ENCODE measurements at regions not wholly inside any gene's neighbourhood (a gene's known extent, or its start where the extent isn't known, plus 50 kb on each side); places are given as distances from the start of the nearest gene placed in this dataset.
"Not testable (repeated sequence)": the region's sequence is repeated elsewhere in the genome, so short reads cannot be mapped to it uniquely, and the experiment has no call there.

DNA sequence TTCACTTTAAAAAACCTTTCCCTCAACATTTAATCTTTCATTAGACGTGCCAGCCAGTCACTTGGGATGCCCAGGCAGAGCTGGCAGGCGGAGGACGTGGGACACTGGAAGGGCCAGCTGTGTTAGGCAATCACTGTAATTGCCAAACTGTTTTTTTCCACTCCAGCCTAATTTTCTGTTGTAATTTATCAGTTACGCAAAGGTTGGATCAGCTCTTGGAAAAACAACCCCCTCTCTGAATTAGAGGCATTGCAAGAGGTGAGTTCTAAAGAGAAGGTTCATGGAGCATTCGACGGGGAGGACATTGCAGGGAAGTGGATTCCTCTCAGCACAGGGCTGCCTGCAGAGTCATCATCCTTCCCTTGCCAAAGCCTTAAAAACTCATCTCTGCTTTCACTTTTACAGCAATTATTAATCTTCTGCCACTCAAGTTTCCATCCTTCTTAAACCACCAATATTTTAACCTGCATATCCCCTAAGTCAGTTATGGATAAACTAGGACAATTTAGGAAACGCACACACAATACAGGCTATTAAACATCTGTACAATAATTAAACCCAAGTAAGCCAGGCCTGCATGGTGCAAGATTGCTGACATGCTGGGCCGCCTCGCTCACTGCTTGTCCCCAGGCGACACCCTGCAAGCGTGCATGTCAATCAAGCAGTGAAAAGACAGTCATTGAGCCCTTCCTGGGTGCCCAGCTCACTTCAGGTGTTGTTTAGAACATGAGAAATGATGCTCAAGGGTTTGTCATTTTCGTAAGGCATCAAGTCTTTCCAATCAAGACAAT, 272.3 kb upstream of the RNF32 start:
- H3K9ac ChIP-seq (ENCODE audit: low read length): no peak overlapping the region
- H3K36me3 ChIP-seq (ENCODE audit: control insufficient read depth, insufficient read depth, low read length, severe bottlenecking): no peaks in the 10 kb centered on the region
- no peak overlapping the region for H3K4me3 ChIP-seq (ENCODE audit: low read length)
- H3K27me3 ChIP-seq (replicated peaks; ENCODE audit: control insufficient read depth, insufficient read depth, low read length): no peaks in the 10 kb centered on the region
- DNase-seq (ENCODE audit: low read depth): no peak
- peaks cover 17% of the 10 kb centered on the region for H3K4me1 ChIP-seq (ENCODE audit: control insufficient read depth, insufficient read depth, low read length)
- peaks cover 5% of the 10 kb centered on the region for H3K9me3 ChIP-seq (ENCODE audit: control insufficient read depth, low read length)

DNA sequence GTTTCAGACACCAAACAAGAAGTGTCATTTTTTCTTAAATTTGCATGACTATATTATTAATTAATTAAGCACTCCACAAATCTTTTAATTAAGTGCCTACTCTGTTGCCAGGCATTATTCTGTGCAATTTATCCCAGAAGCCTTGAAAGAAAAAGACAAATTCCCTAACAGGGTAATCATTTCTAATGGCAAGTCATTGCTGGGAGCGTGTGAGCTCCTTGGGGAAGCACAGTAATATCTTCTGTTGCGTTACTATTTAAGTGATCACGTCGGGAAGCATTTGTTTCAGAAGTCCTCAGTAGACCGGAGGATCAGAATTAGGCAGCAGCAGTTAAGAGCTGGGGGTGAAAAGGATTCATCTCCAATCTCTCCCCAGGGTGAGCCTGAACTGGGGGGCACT, 276.8 kb upstream of the RNF32 start:
- no peaks in the 10 kb centered on the region for H3K9me3 ChIP-seq (ENCODE audit: control insufficient read depth, low read length)
- no peaks in the 10 kb centered on the region for H3K36me3 ChIP-seq (ENCODE audit: control insufficient read depth, insufficient read depth, low read length, severe bottlenecking)
- no peaks in the 10 kb centered on the region for H3K27me3 ChIP-seq (replicated peaks; ENCODE audit: control insufficient read depth, insufficient read depth, low read length)
- no peak overlapping the region for H3K4me3 ChIP-seq (ENCODE audit: low read length)
- H3K9ac ChIP-seq (ENCODE audit: low read length): no peak overlapping the region
- H3K4me1 ChIP-seq (ENCODE audit: control insufficient read depth, insufficient read depth, low read length): peaks cover 29% of the 10 kb centered on the region
- DNase-seq (ENCODE audit: low read depth): no peak

DNA sequence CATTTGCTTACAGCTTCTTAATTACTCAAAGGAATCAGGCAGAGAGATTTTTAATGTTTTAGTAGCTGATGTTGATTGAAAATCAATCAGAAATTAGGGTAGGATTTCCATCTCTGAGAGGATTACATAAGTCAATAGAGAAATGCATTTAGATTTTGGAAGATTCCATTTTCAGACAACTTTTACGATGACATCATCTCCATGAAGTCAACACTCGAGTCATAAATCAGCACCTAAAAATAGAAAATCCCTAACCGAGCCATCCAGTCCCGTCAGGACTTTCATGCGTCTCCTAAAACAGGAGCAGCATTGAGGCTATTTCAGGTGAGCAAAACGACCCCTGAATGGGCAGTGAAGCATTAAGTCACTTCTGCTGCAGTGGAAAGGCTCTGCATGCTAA, 279.7 kb upstream of the RNF32 start:
- no peaks in the 10 kb centered on the region for H3K36me3 ChIP-seq (ENCODE audit: control insufficient read depth, insufficient read depth, low read length, severe bottlenecking)
- no peak overlapping the region for H3K4me3 ChIP-seq (ENCODE audit: low read length)
- no peaks in the 10 kb centered on the region for H3K9me3 ChIP-seq (ENCODE audit: control insufficient read depth, low read length)
- no peaks in the 10 kb centered on the region for H3K27me3 ChIP-seq (replicated peaks; ENCODE audit: control insufficient read depth, insufficient read depth, low read length)
- no peak for DNase-seq (ENCODE audit: low read depth)
- H3K4me1 ChIP-seq (ENCODE audit: control insufficient read depth, insufficient read depth, low read length): peaks cover 17% of the 10 kb centered on the region
- no peak overlapping the region for H3K9ac ChIP-seq (ENCODE audit: low read length)

DNA sequence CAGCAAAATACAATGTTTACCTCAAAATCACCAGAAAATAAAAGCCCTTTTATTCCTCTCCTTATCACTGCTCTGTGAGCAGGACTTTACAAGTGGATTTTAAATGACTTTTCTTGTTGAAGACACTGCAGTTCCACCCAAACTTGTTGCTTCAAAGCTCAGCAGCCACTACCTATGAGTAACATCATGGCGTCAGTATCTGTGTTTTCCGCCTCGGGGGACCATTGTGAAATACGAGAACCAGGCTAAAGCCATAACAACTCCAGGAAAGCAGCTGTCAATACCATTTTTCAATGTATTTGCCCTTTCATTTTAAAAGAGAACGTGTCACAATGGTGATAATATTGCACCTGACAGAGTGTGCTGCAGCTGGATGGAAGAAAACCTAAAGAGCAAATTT, 284.0 kb upstream of the RNF32 start:
- DNase-seq (ENCODE audit: low read depth): no peak
- no peaks in the 10 kb centered on the region for H3K4me1 ChIP-seq (ENCODE audit: control insufficient read depth, insufficient read depth, low read length)
- no peak overlapping the region for H3K4me3 ChIP-seq (ENCODE audit: low read length)

DNA sequence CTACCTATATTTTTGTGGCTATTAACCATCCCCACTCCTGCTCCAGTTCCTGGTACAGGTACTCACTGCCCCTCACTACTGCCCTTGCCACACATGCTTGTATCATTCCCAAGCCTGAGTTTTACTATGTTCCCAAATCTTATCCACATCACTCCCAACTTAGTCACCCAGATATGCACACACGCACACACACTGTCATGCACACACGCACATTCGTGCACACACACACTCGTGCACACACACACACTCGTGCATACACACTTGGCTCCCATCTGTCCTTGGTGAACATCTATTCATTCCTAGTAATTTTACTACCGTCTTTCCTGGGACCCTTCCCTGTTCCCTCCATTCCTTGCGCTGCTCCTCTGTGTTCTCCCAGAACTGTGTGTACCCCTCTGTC, 287.2 kb upstream of the RNF32 start:
- Histone ChIP-seq H3K36me3 (ENCODE audit: control insufficient read depth, insufficient read depth, low read length, severe bottlenecking) (no peaks in the 10 kb centered on the region), H3K27me3 (replicated peaks; ENCODE audit: control insufficient read depth, insufficient read depth, low read length) (no peaks in the 10 kb centered on the region), H3K9ac (ENCODE audit: low read length) (no peak overlapping the region), H3K4me1 (ENCODE audit: control insufficient read depth, insufficient read depth, low read length) (no peaks in the 10 kb centered on the region), H3K9me3 (ENCODE audit: control insufficient read depth, low read length) (no peaks in the 10 kb centered on the region), H3K4me3 (ENCODE audit: low read length) (no peak overlapping the region)
- DNase-seq (ENCODE audit: low read depth): no peak

More for the DNA sequence above, 284.0 kb upstream of the RNF32 start:
- Histone ChIP-seq H3K27me3 (replicated peaks; ENCODE audit: control insufficient read depth, insufficient read depth, low read length) (no peaks in the 10 kb centered on the region), H3K9me3 (ENCODE audit: control insufficient read depth, low read length) (no peaks in the 10 kb centered on the region), H3K36me3 (ENCODE audit: control insufficient read depth, insufficient read depth, low read length, severe bottlenecking) (no peaks in the 10 kb centered on the region), H3K9ac (ENCODE audit: low read length) (no peak overlapping the region)

DNA sequence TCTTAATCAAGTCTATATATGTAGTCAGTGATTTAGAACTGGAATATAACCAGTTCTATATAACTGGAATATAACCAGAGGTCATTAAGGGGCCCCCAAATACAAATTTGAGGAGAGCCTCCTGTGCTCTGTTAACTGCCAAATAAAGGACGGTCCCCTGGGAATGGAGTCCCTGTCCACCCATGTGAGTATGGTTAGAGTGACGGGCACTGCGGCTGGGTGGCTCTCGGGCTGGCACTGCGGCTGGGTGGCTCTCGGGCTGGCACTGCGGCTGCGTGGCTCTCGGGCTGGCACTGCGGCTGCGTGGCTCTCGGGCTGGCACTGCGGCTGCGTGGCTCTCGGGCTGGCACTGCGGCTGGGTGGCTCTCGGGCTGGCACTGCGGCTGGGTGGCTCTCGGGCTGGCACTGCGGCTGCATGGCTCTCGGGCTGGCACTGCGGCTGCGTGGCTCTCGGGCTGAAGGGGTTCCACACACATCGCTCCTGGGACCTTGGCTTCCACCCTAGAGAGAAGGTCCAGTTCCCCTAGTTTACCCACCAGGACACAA, 292.8 kb upstream of the RNF32 start:
- H3K9me3 ChIP-seq (ENCODE audit: control insufficient read depth, low read length); H3K4me1 ChIP-seq (ENCODE audit: control insufficient read depth, insufficient read depth, low read length); H3K9ac ChIP-seq (ENCODE audit: low read length); DNase-seq (ENCODE audit: low read depth); H3K27me3 ChIP-seq (replicated peaks; ENCODE audit: control insufficient read depth, insufficient read depth, low read length); H3K4me3 ChIP-seq (ENCODE audit: low read length); H3K36me3 ChIP-seq (ENCODE audit: control insufficient read depth, insufficient read depth, low read length, severe bottlenecking): not testable (repeated sequence)

DNA sequence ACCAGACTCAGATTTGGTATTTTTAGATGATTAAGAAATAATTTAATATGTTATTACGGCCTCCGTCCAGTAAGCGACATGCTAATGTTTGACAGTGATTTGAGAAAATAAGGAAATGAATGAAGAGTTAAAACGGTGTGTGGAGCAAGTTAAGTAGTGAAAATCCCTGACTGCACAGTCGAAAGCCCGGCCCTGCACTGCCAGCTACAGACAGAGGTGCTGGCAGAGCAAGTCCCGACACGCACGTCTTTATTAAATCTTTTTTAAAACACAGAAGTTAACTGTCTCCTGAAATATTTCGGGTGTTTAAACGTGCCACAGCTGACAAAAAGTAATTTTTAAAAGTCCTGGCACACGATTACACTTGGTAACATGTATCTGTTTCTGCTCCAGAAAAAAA, 293.4 kb upstream of the RNF32 start:
- Histone ChIP-seq H3K9me3 (ENCODE audit: control insufficient read depth, low read length) (no peaks in the 10 kb centered on the region), H3K4me3 (ENCODE audit: low read length) (no peak overlapping the region), H3K27me3 (replicated peaks; ENCODE audit: control insufficient read depth, insufficient read depth, low read length) (no peaks in the 10 kb centered on the region), H3K36me3 (ENCODE audit: control insufficient read depth, insufficient read depth, low read length, severe bottlenecking) (no peaks in the 10 kb centered on the region), H3K9ac (ENCODE audit: low read length) (no peak overlapping the region), H3K4me1 (ENCODE audit: control insufficient read depth, insufficient read depth, low read length) (no peaks in the 10 kb centered on the region)
- DNase-seq (ENCODE audit: low read depth): no peak

DNA sequence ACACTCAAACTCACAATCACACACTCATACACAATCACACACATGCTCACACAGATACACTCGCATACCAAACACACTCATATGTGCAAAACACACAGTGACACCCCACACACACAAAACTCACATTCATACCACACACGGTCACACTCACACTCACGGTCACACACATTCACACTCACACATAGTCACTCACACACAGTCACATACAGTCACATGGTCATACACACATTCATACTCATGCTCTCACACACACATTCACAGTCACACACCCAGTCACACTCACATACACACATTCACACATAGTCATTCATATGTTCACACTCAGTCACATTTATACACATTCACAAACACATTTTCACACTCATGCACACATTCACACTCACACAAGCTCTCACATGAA, 296.0 kb upstream of the RNF32 start:
- DNase-seq (ENCODE audit: low read depth): no peak
- no peak overlapping the region for H3K4me3 ChIP-seq (ENCODE audit: low read length)
- no peak overlapping the region for H3K9ac ChIP-seq (ENCODE audit: low read length)
- no peaks in the 10 kb centered on the region for H3K27me3 ChIP-seq (replicated peaks; ENCODE audit: control insufficient read depth, insufficient read depth, low read length)
- no peaks in the 10 kb centered on the region for H3K36me3 ChIP-seq (ENCODE audit: control insufficient read depth, insufficient read depth, low read length, severe bottlenecking)
- H3K9me3 ChIP-seq (ENCODE audit: control insufficient read depth, low read length): no peaks in the 10 kb centered on the region
- no peaks in the 10 kb centered on the region for H3K4me1 ChIP-seq (ENCODE audit: control insufficient read depth, insufficient read depth, low read length)

DNA sequence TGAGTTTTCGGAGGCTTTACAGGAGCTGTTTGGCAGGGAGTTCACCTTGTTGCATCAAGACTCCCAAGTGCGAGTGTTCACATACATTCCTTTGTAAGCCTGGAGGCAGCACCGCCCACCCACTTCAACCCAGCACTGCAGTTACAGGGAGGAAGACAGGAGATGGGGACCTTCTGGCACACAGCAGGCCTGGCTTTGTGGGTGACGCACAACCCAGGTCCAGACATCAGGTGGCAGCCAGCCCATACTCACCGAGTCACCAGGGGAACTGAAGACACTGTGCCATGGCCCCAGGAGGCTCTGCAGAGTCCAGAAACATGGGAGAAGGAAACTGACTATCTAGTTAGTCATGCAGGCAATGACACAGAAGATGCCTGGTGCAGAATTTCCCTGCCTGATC, 305.9 kb upstream of the RNF32 start:
- DNase-seq (ENCODE audit: low read depth): no peak
- H3K4me3 ChIP-seq (ENCODE audit: low read length): no peak overlapping the region
- H3K27me3 ChIP-seq (replicated peaks; ENCODE audit: control insufficient read depth, insufficient read depth, low read length): no peaks in the 10 kb centered on the region
- H3K9me3 ChIP-seq (ENCODE audit: control insufficient read depth, low read length): peaks cover 3% of the 10 kb centered on the region
- no peaks in the 10 kb centered on the region for H3K4me1 ChIP-seq (ENCODE audit: control insufficient read depth, insufficient read depth, low read length)
- no peaks in the 10 kb centered on the region for H3K36me3 ChIP-seq (ENCODE audit: control insufficient read depth, insufficient read depth, low read length, severe bottlenecking)
- no peak overlapping the region for H3K9ac ChIP-seq (ENCODE audit: low read length)

DNA sequence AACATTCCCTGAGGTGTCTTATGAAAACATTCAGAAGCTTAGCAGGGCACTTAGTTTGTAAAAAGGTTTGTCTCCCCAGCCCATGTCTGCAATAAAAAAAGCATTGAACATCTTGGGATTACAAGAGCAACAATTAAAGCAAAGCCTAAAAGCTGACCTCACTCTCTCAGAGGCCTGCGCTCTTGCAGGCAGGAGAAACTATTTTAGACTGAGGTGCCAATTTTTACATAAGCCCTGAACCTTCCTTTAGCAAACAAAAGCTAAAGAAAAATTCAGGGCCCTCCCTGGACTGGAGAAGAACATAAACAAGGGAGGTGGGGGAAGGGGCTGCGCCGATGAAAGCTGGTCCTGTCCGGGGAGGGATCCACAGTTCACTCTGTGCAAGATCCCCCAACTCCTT, 312.7 kb upstream of the RNF32 start:
- H3K4me3 ChIP-seq (ENCODE audit: low read length): no peak overlapping the region
- H3K9me3 ChIP-seq (ENCODE audit: control insufficient read depth, low read length): peaks cover 3% of the 10 kb centered on the region
- H3K36me3 ChIP-seq (ENCODE audit: control insufficient read depth, insufficient read depth, low read length, severe bottlenecking): no peaks in the 10 kb centered on the region
- no peaks in the 10 kb centered on the region for H3K27me3 ChIP-seq (replicated peaks; ENCODE audit: control insufficient read depth, insufficient read depth, low read length)
- no peak overlapping the region for H3K9ac ChIP-seq (ENCODE audit: low read length)
- no peaks in the 10 kb centered on the region for H3K4me1 ChIP-seq (ENCODE audit: control insufficient read depth, insufficient read depth, low read length)
- DNase-seq (ENCODE audit: low read depth): no peak

DNA sequence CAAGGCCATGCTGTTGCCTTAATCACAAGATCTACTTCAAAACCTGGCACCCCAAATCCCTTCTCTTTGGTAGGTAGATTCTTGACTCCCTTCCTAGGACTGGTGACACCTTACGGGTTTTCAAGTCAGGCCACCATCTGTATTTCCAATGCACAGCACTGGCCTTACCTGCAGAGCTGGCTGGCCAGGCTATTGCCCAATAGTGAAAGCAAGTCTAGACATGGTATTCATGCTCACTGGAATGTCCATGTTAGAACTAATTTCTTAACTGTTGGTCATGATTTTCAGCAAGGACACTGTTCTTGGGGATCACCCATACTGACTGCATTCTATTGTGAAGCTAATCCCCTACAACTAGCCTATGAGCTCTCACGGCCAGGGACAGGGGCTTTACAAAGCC, 313.1 kb upstream of the RNF32 start:
- DNase-seq (ENCODE audit: low read depth): no peak
- H3K9me3 ChIP-seq (ENCODE audit: control insufficient read depth, low read length): peaks cover 3% of the 10 kb centered on the region
- no peaks in the 10 kb centered on the region for H3K4me1 ChIP-seq (ENCODE audit: control insufficient read depth, insufficient read depth, low read length)
- no peaks in the 10 kb centered on the region for H3K27me3 ChIP-seq (replicated peaks; ENCODE audit: control insufficient read depth, insufficient read depth, low read length)
- no peak overlapping the region for H3K4me3 ChIP-seq (ENCODE audit: low read length)
- no peaks in the 10 kb centered on the region for H3K36me3 ChIP-seq (ENCODE audit: control insufficient read depth, insufficient read depth, low read length, severe bottlenecking)
- H3K9ac ChIP-seq (ENCODE audit: low read length): no peak overlapping the region

DNA sequence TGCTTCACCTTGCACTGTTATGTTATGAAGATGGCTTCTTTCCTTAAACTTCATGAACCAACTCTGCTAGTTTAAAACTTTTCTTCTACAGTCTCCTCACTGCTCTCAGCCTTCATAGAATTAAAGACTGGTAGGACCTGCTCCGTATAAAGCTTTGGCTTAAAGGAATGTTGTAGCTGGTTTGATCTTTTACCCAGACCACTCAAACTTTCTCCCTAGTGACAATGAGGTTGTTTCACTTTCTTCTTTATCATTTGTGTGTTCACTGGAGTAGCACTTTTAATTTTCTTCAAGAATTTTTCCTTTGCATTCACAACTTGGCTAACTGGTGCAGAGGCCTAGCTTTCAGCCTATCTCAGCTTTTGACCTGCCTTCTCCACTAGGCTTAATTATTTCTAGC, 316.4 kb upstream of the RNF32 start:
- Histone ChIP-seq H3K9ac (ENCODE audit: low read length) (no peak overlapping the region), H3K4me3 (ENCODE audit: low read length) (no peak overlapping the region), H3K4me1 (ENCODE audit: control insufficient read depth, insufficient read depth, low read length) (no peaks in the 10 kb centered on the region), H3K27me3 (replicated peaks; ENCODE audit: control insufficient read depth, insufficient read depth, low read length) (no peaks in the 10 kb centered on the region), H3K9me3 (ENCODE audit: control insufficient read depth, low read length) (no peaks in the 10 kb centered on the region), H3K36me3 (ENCODE audit: control insufficient read depth, insufficient read depth, low read length, severe bottlenecking) (no peaks in the 10 kb centered on the region)
- DNase-seq (ENCODE audit: low read depth): no peak

All from adipocyte (in vitro differentiated cells).